AG04450 (cell line): ENCODE measurements at regions not wholly inside any gene's neighbourhood (a gene's known extent, or its start where the extent isn't known, plus 50 kb on each side); places are given as distances from the start of the nearest gene placed in this dataset.

Experiments used
- CTCF ChIA-PET: fragments of 300-600, 350-600 bp; formaldehyde crosslinking; extraction: SDS; loops from one replicate; lab custom pipeline; 2022; ENCODE audit warnings: antibody characterized with exemption, inconsistent platforms; lab: Charles Lee
- POLR2A ChIA-PET: fragments of 350-600 bp; formaldehyde crosslinking; extraction: SDS; loops from one replicate; lab custom pipeline; 2021; ENCODE audit warnings: antibody characterized with exemption, inconsistent platforms; lab: Yijun Ruan, JAX
- DNase-seq: peaks from one replicate; pipeline ENCODE4 v3.0.0-alpha.2; 2011; ENCODE audit warnings: low read depth, low spot score
- H3K27ac ChIP-seq: one replicate; pipeline ENCODE4 v1.5.1; 2012; ENCODE audit warnings: low read depth, low read length, control low read depth
- H3K27me3 ChIP-seq: one replicate; pipeline ENCODE4 v1.6.0; 2012; ENCODE audit warnings: low read length; ENCODE audit not compliant: control insufficient read depth, insufficient read depth
- H3K4me3 ChIP-seq: 2 replicates; pipeline ENCODE4 v1.5.1; 2011; ENCODE audit warnings: mild to moderate bottlenecking, low read depth, low read length, control low read depth
- H3K9me3 ChIP-seq: 2 replicates; pipeline ENCODE4 v1.5.1; 2012; ENCODE audit warnings: low read length; ENCODE audit not compliant: control insufficient read depth, insufficient read depth
- TF ChIP-seq, protein P1 (sequence below): IDR thresholded peaks from 2 replicates; pipeline ENCODE4 v1.5.1; 2011; ENCODE audit warnings: low read depth, low read length, control low read depth, inconsistent platforms

GRCh38 chr6:21299216-21299615, 294.3 kb upstream of the SOX4 start:
- ChIA-PET POLR2A (no interaction called here), CTCF (no interaction called here)
- TF ChIP-seq, protein P1, sequence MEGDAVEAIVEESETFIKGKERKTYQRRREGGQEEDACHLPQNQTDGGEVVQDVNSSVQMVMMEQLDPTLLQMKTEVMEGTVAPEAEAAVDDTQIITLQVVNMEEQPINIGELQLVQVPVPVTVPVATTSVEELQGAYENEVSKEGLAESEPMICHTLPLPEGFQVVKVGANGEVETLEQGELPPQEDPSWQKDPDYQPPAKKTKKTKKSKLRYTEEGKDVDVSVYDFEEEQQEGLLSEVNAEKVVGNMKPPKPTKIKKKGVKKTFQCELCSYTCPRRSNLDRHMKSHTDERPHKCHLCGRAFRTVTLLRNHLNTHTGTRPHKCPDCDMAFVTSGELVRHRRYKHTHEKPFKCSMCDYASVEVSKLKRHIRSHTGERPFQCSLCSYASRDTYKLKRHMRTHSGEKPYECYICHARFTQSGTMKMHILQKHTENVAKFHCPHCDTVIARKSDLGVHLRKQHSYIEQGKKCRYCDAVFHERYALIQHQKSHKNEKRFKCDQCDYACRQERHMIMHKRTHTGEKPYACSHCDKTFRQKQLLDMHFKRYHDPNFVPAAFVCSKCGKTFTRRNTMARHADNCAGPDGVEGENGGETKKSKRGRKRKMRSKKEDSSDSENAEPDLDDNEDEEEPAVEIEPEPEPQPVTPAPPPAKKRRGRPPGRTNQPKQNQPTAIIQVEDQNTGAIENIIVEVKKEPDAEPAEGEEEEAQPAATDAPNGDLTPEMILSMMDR, result no peak
- H3K27ac ChIP-seq, result no peak overlapping the region
- H3K4me3 ChIP-seq, result no peak overlapping the region
- DNase-seq, result no peak
- no peaks in the 10 kb centered on the region; the same call in 1 of the 2 replicates for H3K9me3 ChIP-seq
- H3K27me3 ChIP-seq, result peaks cover 3% of the 10 kb centered on the region

- H3K4me3 ChIP-seq, result no peak overlapping the region
Observed at GRCh38 chr6:21300439-21300838, 293.1 kb upstream of the SOX4 start.

GRCh38 chr6:21305893-21306332, 287.6 kb upstream of the SOX4 start:
- POLR2A ChIA-PET, result no interaction called here
- CTCF ChIA-PET, result interaction anchor here (0.6 kb wide), 1 partner anchor 41 kb away, joined by 3 read pairs; no protein-coding TSS in a partner anchor
- no peak overlapping the region for H3K27ac ChIP-seq

More at GRCh38 chr6:21300439-21300838, 293.1 kb upstream of the SOX4 start:
- ChIA-PET CTCF (no interaction called here), POLR2A (no interaction called here)
- Histone ChIP-seq H3K9me3 (no peaks in the 10 kb centered on the region; the same call in 1 of the 2 replicates), H3K27ac (no peak overlapping the region), H3K27me3 (no peaks in the 10 kb centered on the region)
- DNase-seq, result no peak
- TF ChIP-seq, protein P1, result no peak

GRCh38 chr6:21306546-21306945, 287.0 kb upstream of the SOX4 start:
- ChIA-PET CTCF (interaction anchor here (0.6 kb wide), 1 partner anchor 44 kb away, joined by 3 read pairs; no protein-coding TSS in a partner anchor), POLR2A (interaction anchor here (0.7 kb wide), 1 partner anchor 27 kb away, joined by 4 read pairs; no protein-coding TSS in a partner anchor)
- DNase-seq, result no peak
- TF ChIP-seq, protein P1, result no peak
- H3K27me3 ChIP-seq, result peaks cover 4% of the 10 kb centered on the region
- no peaks in the 10 kb centered on the region; the same call in 1 of the 2 replicates for H3K9me3 ChIP-seq
- no peak overlapping the region for H3K27ac ChIP-seq
- no peak overlapping the region for H3K4me3 ChIP-seq

More at GRCh38 chr6:21305893-21306332, 287.6 kb upstream of the SOX4 start:
- Histone ChIP-seq H3K4me3 (no peak overlapping the region), H3K27me3 (peaks cover 4% of the 10 kb centered on the region), H3K9me3 (no peaks in the 10 kb centered on the region; the same call in 1 of the 2 replicates)
- TF ChIP-seq, protein P1, result peak; percentile 24; the same call in 1 of the 2 replicates
- DNase-seq, result no peak

DNA sequence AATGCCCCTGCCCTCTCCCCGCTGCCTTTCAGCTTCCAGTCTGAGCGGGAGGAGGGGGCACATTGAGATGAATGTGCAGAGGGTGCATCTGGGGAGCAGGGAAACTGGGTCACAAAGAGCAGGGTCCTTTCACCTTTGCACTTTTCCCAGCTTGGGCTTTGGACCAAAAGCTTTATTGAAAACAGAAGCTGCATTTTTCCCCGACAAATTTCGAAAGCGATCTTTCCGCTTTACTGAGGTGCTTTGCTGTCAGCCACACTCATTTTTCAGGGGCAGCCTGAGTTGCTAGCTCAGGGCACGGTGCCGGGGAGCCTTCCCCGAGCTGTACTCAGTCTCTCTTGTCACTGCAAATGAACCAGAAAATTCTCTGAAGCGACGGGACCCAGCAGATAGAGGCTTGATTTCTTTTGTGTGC, 283.7 kb upstream of the SOX4 start:
- no peaks in the 10 kb centered on the region; the same call in 1 of the 2 replicates for H3K9me3 ChIP-seq
- CTCF ChIA-PET, result no interaction called here
- no peak for DNase-seq
- peak overlapping the region; percentile 41 for H3K4me3 ChIP-seq
- H3K27me3 ChIP-seq, result peaks cover 4% of the 10 kb centered on the region
- TF ChIP-seq, protein P1, result no peak
- POLR2A ChIA-PET, result no interaction called here
- no peak overlapping the region for H3K27ac ChIP-seq
